Motor neuron (in vitro differentiated cells): ENCODE measurements at regions not wholly inside any gene's neighbourhood (a gene's known extent, or its start where the extent isn't known, plus 50 kb on each side); places are given as distances from the start of the nearest gene placed in this dataset.
A peak's percentile ranks its signal among the peaks of the same experiment; 100 is the strongest.

ENCODE experiments used
- ATAC-seq, 8 experiments: fragments of 200-7000 bp; cut with Tn5 transposase; replicated peaks in 6 of 8; 2 replicates each; pipeline ENCODE4 v1.8.0; 2021; ENCODE audit warnings: mild to moderate bottlenecking in 8 of 8, moderate library complexity in 8 of 8
- H3K27ac ChIP-seq, 2 donors: fragments of 250-450 bp; sonication (Bioruptor Pico); 2 replicates each; pipeline ENCODE4 v1.9.0; 2021; ENCODE audit warnings: antibody characterized with exemption in 2 of 2, mild to moderate bottlenecking in 2 of 2, moderate library complexity in 1 of 2
- H3K4me1 ChIP-seq, 2 donors: fragments of 250-450 bp; sonication (Bioruptor Pico); replicated peaks in 1 of 2; 2 replicates each; pipeline ENCODE4 v1.6.1; 2021; ENCODE audit warnings: antibody characterized with exemption in 2 of 2, mild to moderate bottlenecking in 2 of 2, moderate library complexity in 1 of 2
- H3K4me3 ChIP-seq, 5 donors: fragments of 250-450 bp; sonication (Bioruptor Pico); 2 replicates each; pipeline ENCODE4 v1.9.0; 2021; ENCODE audit warnings: antibody characterized with exemption in 5 of 5, mild to moderate bottlenecking in 5 of 5, moderate library complexity in 4 of 5
- WGBS, 10 experiments: fragments of 450-650 bp; shearing (Covaris generic); methylation state at CpG; one replicate each; pipeline ENCODE4 v1.0.0; 2022; 5-methylcytosine and 5-hydroxymethylcytosine counted together
- in situ Hi-C, 9 experiments: fragments of 400-800 bp; cut with MboI; loops; one replicate each; pipeline ENCODE4 v1.15.0; 2021; ENCODE audit warnings: low sequenced_read_pairs in 9 of 9, low pct_unique_long_range_greater_than_20kb in 2 of 9; ENCODE audit not compliant: unreplicated experiment in 9 of 9

DNA sequence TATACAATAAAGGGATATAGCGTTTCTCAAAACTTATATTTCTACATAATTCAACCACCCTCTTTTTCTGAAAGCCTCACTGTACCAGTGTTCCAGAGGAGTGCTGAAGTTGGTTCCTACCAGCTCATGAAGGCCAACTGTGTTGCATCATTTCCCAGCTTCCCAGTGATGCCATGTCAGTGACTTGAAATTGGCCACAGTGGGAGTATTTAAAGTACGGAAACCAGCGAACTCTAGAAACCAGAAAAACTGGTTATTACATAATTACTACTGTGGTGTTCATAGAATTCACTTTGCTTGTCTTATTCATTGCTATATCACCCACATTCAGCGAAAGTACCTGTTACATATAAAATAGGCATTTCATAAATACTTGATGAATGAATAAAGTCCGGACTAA, 135.4 kb downstream of the GC start:
- no peak for ATAC-seq
- Histone ChIP-seq H3K27ac (no peak overlapping the region), H3K4me1 (no peaks in the 10 kb centered on the region), H3K4me3 (no peak overlapping the region)
- in situ Hi-C loops: no loop called here
- WGBS, 10 experiments: 27 to 94% (median 74%) methylated on average over 2 to 5 of the region's 5 CpGs; no CpG with 5 or more reads in 1 of the 10 experiments

DNA sequence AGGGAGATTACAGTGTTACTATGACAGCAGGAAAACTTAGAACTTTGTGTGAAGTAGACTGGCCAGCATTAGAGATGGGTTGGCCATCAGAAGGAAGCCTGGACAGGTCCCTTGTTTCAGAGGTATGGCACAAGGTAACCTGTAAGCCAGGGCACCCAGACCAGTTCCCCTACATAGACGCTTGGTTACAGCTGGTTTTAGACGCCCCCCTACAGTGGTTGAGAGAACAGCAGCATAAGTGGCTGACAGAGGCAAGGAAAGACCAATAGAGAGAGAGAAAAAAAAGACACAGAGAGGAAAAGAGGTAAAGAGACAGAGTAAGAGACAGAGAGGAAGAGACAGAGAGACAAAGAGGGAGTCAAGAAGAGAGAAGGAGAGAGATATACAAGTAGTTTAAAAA, 144.5 kb downstream of the GC start:
- Histone ChIP-seq H3K4me1 (peaks cover 14 to 15% of the 10 kb centered on the region in 2 donors), H3K27ac (no peak overlapping the region), H3K4me3 (no peak overlapping the region)
- 0 to 100% (median 59%) methylated on average over 1 to 2 of the region's 2 CpGs; no CpG with 5 or more reads in 2 of the 10 experiments for WGBS, 10 experiments
- no peak for ATAC-seq
- in situ Hi-C loops: no loop called here

DNA sequence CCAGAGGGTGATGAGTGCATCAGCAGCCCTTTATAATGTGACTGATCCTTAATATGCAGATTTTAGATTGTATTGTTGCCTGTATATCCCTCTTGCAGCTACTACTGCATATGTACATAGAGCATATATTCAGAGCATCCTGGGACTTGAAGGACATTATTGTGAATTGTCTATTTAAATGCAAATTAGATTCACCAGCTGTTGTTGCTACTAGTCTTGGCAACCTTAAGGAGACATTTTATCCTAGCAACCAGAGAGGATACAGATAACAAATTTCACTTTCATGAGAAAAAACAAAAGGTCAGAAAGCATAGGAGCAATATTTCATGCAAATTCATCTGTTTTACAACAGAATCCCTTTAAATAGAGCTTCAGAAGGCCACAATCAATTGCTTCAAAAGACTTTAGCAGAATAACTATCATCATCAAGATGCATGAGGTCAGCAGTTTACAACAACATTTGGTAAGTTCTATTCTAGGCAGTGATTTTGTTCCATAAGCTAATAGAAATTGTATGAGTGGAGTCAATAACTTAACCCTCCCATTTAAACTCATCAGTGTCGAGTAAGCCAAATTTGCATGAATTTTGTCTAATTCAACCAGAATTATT, 148.6 kb downstream of the GC start:
- ATAC-seq: peak; percentile 96 to 98 (median 98)

DNA sequence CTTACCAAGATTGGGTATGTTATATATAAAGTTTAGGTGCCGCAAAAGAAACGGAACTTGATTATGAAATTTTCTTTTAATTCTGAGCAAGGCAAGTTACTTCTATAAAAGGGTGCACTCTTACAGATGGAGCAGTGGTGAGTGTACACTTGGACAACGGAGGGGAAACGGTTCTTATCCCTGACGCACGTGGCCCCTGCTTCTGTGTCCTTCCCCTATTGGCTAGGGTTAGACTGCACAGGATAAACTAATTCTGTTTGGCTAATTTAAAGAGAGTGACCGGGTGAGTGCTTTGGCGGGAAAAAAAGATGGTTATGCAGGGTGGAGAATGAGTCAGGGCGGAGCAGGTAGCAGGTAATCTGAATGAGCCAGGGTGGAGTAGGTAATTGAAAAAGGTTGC, 149.5 kb downstream of the GC start:
- 49 to 100% (median 84%) methylated on average over 1 to 9 of the region's 9 CpGs for WGBS, 10 experiments
- no peak for ATAC-seq

More for the DNA sequence above, 148.6 kb downstream of the GC start:
- Histone ChIP-seq H3K4me1 (peaks cover 14 to 17% of the 10 kb centered on the region in 2 donors), H3K4me3 (no peak overlapping the region), H3K27ac (peak overlapping the region in 1 of 2 donors; percentile 5)
- 0 to 33% (median 15%) methylated on average over 1 of the region's 1 CpG; no CpG with 5 or more reads in 2 of the 10 experiments for WGBS, 10 experiments
- in situ Hi-C loops: no loop called here

DNA sequence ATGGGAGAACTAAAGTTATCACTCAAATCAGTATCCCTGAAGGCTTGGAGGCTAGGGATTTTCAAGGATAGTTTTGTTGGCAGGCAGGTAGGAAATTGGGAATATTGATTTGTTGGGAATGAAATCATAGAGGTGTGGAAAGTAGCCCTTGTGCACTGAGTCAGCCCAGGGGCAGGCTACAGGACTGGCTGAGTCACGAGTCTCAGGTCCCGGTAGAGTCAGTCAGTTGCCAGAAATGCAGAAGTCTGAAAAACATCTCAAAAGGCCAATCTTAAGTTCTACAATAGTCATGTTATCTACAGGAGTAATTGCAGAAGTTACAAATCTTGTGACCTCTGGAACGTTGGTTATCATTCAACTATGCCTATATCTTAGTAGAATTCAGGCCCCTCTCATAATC, 153.1 kb downstream of the GC start:
- in situ Hi-C loops: no loop called here
- WGBS, 10 experiments: 19 to 100% (median 75%) methylated on average over 1 to 2 of the region's 3 CpGs; no CpG with 5 or more reads in 3 of the 10 experiments

More for the DNA sequence above, 149.5 kb downstream of the GC start:
- Histone ChIP-seq H3K27ac (no peak overlapping the region), H3K4me3 (no peak overlapping the region), H3K4me1 (peaks cover 14 to 17% of the 10 kb centered on the region in 2 donors)
- in situ Hi-C loops: no loop called here

DNA sequence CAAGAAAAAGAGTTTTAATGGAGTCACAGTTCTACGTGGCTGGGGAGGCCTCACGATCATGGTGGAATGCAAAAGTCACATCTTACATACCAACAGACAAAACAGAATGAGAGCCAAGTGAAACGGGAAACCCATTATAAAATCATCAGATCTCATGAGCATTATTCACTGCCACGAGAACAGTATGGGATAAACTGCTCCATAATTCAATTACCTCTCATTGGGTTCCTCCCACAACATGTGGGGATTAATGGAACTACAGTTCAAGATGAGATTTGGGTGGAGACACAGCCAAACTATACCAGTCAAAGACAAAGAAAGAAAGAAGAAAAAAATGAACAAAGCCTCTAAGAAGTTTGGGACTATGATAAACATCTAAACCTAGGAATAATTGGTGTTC, 158.9 kb downstream of the GC start:
- WGBS, 10 experiments: 17 to 94% (median 78%) methylated on average over 2 to 4 of the region's 4 CpGs; no CpG with 5 or more reads in 2 of the 10 experiments
- H3K4me3 ChIP-seq: no peak overlapping the region
- no peak overlapping the region for H3K27ac ChIP-seq
- ATAC-seq: peak in 2 of 8 experiments; percentile 51 to 60
- in situ Hi-C loops: no loop called here
- no peaks in the 10 kb centered on the region for H3K4me1 ChIP-seq

More for the DNA sequence above, 153.1 kb downstream of the GC start:
- no peak overlapping the region for H3K27ac ChIP-seq
- peaks cover 9 to 13% of the 10 kb centered on the region in 2 donors for H3K4me1 ChIP-seq
- no peak overlapping the region for H3K4me3 ChIP-seq
- ATAC-seq: no peak
